ENCODE measurements at regions not wholly inside any gene's neighbourhood (a gene's known extent, or its start where the extent isn't known, plus 50 kb on each side); places are given as distances from the start of the nearest gene placed in this dataset.
"Not testable (repeated sequence)": the region's sequence is repeated elsewhere in the genome, so short reads cannot be mapped to it uniquely, and the experiment has no call there.

DNA sequence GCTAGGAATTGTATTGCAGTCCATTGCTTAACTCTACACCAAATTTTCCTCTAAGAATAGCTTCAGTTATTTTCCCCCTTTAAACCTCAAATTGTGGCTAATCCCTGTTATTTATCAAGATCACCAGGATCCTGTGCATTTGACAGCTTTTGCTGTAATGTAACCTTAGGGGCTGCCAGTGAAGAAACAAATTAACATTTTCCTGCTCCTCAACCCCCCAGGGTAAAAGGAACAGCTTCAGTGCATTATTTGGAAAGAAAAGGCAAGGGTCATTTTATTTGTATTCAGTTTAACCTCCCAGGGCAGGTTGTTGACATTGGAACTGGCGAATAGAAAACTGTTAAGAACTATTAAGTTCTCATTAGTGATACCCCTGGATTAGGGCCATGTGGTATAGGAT, 57.0 kb downstream of the PCDH20 start:
- no peak for DNase-seq

DNA sequence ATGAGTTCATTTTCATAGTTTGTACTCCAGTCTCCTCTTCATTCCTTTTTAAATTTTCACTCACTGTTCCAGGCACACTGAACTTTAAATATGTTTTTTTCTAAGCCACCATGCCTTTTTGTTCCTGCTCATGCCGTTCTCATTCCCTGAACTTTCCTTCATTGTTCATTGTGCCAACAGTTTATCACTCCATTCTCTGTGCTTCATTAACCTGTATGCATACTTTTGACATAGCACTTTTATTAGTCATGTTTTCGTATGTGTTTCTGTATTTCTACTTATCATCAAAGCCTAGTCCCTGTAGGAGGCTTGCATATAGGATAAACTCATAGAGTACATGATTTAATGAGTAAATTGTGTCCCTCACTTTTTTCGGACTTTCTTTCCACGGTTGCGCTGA, 65.3 kb downstream of the PCDH20 start:
- no peak for DNase-seq

DNA sequence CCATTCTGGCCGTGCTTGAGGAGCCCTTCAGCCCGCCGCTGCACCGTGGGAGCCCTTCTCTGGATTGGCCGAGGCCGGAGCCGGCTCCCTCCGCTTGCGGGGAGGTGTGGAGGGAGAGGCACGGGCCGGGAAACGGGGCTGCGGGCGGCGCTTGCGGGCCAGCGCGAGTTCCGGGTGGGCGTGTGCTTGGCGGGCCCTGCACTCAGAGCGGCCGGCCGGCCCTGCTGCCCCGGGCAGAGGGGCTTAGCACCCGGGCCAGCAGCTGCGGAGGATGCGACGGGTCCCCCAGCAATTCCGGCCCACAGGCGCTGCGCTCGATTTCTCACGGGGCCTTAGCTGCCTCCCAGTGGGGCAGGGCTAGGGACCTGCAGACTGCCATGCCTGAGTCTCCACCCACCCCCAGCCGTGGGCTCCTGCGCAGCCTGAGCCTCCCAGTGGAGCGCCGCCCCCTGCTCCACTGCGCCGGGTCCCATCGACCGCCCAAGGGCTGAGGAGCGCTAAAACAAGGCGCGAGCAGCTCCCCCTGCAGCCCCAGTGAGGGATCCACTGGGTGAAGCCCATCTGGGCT, 76.5 kb downstream of the PCDH20 start:
- DNase-seq: no peak

DNA sequence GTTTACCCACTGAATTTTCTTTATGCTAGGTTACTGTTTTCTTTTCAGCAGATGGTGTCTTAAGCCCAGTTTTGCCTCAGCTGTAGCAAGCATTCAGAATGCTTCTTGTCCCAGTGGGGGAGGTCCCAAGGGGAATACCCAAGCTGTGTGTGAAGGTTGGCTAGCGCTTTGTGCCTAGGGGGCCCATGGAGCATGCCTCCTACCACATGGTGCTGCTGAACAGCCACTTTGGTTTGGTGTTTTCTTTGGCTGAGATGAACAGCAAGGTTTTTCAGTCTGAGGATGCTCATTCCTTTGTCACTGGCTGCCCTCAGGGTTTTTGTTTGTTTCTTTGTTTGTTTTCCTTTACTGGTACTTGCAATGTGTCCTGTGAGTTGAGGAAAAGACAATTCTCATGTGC, 99.0 kb downstream of the PCDH20 start:
- DNase-seq: no peak

DNA sequence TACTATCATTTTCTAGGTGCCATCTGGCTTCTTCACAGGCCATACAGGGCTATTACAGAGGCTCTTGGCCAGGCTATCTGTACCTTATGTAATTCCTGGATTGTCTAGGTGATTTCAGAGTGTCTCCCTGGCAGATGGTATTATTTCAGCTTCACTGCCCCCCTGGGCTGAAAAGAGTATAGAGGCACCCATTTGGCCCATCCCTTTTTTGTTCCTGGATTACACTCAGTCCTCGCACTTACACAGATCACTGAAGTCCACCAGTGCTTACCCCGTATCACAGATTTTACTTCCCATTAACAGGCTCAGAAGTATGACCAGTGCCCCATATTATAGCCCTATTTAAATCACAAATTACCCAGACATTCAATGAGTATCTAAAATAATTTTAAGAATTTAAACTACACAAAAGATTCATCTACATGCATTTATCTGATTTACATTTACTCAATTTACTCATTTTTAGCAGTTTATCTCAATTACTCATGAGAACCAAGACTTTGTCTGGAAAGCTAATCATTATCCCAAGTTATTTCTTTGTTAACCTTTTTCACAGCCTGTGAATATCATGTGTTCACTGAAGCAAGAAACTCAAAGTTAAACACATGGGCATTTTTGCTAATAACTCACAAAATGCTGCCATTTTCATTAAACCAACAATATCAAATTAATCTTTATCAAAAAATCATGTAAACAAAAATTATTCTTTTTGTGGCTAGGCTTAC, 121.0 kb downstream of the PCDH20 start:
- no peak for DNase-seq

DNA sequence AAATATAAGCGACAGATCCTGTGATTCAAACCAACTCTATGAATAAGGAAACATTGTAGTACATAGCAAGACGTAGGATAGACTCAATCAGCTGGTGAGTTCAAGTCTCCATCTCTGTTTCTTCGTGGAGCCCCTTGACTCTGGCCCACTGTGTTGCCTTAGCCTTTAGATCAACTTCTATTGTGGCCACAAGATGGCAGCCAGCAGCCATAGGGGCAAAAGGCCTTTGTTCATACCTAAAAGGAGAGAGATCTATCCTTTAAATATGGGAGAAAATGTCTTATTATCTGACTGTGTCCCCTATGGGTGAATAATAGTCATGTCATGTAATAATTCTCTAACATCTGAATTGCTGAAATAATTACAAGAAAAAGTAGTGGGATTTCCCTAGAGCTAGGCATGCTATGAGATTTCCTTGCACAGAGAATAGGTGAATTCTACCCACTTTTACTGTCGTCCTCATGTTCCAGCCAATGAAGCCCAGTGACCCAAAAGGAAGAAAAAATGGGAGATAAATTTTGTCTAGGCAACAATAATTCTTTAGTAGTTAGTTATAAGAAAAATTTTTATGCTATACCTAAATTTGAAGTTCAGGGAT, 129.4 kb downstream of the PCDH20 start:
- no peak for DNase-seq

DNA sequence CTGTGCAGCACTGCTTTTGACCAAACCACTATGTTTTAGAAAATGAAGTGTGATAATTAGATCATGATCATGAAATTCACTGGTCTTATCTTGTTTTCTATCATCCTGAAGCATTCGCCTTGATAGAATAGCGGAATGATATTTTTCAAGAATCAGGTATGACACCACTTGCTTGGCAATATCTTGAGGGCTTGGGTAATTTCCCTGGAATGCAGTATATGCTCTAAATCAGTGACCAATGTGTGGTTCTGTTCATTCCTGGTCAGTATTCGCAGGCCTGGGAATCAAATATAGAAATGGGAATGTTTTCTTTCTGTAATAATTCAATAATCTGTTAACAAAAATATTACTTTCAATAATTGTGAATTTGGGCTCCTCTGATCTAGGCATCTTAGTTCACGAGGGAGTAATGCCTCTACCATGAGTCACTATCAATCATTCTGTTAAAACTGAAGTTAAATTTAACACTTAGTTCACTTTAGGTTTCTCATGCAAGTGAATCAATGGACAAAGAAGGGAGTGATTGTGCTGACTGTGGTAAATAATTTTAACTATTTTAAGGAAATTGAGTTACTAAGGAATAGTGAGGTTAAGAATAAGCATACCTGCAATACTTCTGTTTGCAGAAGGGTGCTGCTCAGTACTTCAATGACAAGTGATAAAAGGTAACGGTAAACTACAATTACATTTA, 137.9 kb downstream of the PCDH20 start:
- no peak for DNase-seq

DNA sequence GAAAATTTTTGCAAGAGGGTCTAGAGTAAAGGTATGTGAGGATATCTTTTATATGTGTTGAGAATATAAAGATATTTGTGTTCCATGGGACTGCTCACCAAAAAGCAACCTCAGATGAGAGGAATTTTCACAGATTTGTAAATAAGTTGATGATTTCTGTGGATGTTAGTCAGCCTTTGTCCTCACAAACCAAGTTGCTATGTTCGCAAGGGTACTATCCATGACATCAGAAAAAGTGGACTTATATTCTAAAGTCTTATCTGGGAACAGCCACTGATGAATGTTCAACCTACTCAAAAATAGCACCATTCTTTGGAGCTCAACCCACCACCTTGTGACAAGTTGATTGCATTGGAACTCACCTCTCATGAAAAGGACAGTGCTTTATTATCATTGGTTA, 138.6 kb downstream of the PCDH20 start:
- DNase-seq: no peak

DNA sequence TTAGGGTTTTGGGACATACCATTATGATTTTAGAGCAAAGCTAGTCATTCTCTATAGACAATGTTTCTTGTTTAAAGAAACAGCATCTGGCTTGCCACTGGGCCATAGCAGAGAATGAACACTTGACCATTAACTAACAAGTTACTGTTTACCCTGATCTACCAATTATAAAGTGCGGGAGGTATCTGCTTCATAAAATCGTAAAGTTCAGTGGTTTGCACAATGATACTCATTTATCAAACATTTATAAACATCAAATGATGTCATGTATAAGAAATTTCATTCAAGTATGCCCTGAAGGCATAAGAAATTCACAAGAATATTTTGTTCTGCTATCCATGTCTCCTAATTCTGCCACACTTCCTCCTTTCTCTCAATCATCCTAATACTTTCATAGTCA, 139.2 kb downstream of the PCDH20 start:
- no peak for DNase-seq

DNA sequence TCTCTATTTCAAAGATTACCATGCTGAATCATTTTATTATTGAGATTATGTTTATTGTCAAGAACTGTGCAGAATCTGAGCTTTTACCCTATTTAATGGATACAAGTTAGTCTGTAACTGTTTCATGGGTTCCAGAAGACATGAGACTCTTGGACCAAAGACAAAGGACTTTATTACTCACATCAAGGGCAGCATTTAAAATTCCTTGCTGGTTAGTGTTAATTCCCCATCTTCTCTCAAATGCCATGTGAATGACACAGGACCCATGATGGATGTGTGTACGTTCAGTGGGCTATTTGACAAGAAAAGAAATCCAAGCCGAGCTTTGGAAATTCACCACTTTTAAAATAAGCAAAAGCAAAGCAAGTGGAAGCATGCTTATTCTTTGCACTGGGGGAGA, 139.9 kb downstream of the PCDH20 start:
- DNase-seq: no peak

DNA sequence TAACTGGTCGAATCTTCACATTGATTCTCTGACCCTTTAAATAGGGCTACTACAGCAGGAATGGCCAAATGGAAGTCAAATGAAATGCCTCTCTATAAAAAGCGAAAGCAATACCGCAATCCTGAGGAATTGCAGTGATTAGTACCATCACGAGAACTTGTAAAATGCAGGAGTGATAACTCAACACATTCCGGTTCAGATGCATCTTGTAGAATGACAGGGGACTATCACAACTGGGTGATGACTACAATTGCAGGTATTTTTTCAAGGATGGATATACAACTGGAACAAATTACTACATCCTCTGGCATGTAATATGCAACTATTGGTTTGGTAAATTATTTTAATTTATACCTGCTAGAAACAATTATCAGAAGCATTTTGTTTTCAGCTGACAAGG, 140.4 kb downstream of the PCDH20 start:
- no peak for DNase-seq

DNA sequence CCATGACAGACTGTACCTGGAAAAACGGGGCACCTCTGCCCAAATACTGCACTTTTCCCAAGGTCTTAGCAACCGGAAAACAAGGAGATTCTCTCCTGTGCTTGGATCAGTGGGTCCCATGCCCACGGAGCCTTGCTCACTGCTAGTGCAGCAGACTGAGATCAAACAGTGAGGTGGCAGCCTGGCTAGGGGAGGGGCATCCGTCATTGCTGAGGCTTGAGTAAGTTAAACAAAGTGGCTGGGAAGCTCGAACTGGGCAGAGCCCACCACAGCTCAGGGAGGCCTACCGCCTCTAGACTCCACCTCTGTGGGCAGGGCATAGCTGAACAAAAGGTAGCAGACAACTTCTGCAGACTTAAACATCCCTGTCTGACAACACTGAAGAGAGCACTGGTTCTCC, 148.8 kb downstream of the PCDH20 start:
- not testable (repeated sequence) for DNase-seq

DNA sequence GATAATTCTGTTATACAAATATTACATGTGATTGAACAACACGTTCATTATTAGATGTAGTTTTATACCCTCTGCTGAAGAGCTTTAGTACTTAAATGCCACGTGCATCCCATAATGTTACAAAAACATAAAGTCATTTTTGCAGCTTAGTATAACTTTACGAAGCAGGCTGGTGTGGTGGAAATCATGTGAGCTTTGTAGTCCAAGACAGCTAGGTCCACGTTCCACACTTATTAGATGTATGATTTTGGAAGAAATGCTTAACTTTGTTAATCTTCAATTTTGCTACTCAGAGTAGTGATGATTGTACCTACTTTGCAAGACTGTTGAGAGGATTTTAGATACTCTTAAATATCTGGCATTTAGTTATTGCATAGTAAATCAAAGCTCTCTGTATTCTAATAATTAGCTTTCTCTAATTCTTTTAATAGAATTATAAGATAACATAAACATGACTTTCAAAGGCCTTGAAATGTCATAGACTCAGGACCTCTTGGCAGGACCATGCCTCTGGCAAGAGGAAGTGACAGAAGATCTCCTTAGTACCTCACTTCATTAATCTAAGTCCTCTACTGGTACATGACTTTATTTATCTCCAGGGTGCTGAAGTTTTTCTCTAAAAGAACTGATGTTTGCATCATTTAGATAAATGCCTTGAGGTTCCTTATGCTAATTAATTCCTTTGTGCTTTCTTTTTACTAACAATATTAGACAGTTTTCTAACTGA, 153.7 kb downstream of the PCDH20 start:
- no peak for DNase-seq

DNA sequence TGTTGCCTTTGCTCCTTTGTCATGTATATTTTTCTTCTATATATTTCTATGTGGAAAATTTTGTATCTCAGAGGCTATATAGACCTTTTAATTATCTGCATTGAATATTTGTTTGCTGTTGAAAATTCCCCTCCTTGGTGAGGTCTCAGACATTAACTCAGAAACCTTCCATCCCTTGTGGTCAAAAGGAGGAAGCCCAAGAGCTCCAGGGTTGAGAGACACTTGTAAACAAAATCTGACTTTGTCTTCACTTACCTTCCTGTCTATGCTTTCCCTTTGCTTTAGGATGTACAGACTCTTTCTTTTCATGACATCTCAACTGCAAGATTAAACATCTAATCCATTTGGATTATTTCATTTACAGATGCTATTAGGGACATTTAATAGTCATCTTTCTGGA, 157.5 kb downstream of the PCDH20 start:
- no peak for DNase-seq

DNA sequence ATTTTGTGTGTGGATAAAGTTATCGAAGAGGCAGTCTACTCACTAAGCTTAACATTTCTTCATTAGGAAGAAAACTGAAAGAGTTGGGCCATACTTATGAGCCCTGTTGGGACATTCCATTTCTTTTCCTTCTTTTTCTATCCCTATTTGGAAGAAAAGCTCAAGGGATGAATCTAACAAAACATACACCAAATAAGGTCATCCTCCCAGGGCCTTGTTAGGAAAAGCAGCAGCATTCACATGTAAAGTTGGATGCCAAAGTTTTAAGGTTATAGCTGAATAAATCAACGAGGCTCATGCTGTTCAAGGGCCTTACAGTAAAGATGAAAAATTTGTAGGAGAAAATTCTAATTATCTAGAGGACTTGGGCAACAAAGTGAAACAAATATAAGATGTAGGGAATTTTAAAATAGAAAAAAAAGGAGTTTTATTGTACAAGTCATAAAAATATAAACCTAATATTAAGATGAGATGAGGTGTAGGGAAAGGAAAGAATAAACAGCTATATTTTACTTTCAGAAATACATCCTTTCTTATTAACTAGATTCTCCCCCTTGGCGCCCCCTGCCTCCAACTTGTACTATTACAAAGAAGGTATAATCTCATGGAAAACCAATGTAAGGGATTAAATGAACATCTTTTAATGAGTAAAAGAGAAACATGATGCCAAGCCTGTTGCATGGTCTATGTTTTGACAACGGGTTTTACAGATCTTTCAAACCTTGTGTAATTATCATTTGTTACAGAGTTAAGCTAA, 160.4 kb downstream of the PCDH20 start:
- no peak for DNase-seq

DNA sequence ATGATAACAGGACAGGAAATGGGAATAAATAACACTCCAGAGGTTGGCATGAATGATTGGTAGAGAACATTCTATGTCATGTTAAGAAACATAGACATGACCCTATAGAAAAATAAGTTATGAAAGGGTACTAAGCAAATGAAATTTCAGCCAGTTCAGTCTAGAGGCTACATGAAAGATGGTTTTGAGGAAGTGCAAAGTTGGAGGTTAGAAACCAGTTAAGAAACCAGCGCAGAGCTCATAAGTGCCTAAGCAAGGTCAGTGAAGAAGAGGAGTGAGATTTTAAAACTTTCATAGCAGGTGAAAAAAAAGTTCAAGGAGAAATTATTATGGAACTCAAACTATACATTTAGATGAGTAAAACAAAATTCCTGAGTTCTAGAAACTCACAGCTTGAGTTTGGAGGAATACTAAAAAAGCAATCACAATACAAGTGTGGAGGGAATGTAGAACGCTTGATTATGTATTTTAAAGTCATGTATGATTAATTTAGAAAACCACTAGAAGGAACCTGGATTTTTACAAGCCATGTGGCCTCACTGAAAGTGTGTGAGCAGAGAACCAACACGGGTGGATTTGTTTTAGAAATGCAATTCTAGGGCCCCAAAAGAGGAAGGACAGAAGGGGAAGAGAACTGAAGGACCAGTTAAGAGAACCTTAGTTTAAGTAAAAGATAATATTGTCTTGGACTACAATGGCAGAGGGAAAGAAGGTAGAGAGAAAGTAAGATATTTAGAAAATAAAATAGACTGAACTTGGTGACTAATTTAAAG, 162.4 kb downstream of the PCDH20 start:
- no peak for DNase-seq

DNA sequence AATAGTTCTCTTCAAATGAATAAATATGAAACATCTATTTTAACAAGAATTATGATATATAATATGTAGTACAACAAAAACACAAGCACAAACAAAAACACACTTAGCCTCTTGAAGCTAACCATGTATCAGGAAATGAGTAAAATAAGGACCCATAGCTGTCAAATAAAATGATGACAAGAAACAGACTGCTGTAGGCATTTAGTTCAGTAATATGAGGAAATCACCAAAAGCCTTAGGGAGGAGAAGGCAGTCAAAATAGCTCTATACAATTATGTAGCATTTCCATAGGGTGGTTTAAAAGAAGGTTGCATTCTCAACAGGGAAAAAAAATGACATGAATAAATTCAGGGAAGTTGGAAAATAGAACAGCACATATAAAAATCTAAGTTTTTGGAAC, 163.4 kb downstream of the PCDH20 start:
- no peak for DNase-seq

DNA sequence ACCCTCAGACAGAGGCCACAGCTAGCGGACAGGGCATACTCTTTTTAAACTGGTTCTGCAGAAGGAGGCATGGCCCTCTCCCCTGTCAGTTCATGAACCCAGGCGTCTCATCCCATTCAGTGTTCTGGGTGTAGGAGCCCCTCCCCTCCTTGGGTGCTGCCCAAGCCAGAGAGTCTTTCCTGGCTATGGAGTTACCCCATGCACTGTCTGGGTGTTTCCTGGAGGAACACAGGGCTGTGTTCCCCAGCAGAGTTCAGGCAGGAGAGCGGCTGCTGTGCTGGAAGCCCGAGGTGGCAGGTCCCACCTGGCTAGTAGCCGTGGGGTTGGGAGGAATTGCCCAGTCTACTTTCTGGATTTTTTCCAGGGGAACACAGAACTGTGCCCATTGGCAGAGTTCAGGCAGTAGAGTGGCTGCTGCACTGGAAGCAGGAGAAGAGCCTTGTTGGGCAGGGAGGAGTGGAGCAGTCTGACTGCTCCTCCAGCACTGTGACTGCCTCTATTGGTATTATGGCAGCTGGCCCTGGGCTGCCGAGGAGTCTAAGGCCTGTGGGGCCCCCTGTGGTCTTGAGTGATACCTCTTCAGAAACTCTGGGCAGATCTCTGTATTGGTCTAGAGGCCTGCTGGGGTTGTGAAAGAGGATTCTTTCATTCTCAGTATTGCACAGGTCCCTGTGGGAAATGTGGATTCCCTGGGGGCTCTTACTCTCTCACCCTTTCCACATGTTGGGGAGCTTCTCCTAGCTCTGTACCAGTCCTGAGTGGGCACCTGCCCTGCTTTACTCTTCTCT, 168.3 kb downstream of the PCDH20 start:
- DNase-seq: no peak

DNA sequence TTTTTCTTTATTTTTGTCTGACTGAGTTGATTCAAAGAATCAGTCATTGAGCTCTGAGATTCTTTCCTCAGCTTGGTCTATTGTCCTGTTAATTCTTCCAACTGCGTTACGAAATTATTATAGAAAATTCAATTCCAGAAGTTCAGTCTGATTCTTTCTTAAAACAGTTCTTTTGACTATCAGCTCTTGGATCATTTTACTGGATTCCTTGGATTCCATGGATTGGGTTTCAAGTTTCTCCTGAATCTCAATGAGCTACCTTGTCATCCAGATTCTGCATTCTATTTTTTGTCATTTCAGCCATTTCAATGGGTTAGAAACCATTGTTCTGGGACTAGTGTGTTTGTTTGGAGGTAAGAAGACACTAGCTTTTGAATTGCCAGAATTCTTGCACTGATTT, 169.3 kb downstream of the PCDH20 start:
- DNase-seq: no peak

DNA sequence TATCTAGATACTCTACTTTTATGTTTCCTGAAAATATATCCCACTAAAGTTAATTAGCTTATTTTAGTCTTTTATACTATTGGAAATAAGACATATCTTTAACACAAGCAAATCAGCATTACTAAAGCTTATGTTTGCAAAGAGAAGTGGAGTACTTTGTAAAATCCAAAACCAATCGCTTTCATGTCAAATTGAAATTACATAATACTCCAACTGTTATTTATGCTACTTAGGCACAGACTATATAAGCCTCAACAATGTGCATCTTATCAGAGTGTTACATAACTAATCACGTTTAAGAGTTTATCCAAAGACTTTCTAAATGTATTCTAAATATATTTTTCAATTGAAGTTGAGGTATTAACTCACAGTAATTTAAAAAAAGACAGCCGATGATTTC, 200.0 kb downstream of the PCDH20 start:
- DNase-seq: no peak

DNA sequence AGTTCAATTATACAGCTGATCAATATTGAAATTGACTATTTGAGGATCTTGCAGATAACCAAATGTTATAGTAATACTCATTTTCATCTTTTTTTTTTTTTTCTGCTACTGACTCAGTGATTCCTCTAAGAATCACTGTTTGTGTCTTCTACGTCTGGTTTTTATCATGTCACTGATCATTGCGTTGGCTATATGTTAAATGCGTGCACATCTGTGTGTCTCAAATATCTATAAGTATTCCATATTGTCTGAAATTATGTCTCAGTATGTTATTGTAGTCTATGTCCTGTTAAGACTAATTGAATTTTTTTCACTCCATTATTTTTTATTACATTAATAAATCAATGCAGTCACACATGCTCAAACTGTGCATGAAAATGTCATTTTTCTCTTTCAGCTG, 200.5 kb downstream of the PCDH20 start:
- DNase-seq: no peak

Measured in femur (tissue), 1 donor.